ENCODE measurements at regions not wholly inside any gene's neighbourhood (a gene's known extent, or its start where the extent isn't known, plus 50 kb on each side); places are given as distances from the start of the nearest gene placed in this dataset.
A peak's percentile ranks its signal among the peaks of the same experiment; 100 is the strongest.
"Not testable (repeated sequence)": the region's sequence is repeated elsewhere in the genome, so short reads cannot be mapped to it uniquely, and the experiment has no call there.

DNA sequence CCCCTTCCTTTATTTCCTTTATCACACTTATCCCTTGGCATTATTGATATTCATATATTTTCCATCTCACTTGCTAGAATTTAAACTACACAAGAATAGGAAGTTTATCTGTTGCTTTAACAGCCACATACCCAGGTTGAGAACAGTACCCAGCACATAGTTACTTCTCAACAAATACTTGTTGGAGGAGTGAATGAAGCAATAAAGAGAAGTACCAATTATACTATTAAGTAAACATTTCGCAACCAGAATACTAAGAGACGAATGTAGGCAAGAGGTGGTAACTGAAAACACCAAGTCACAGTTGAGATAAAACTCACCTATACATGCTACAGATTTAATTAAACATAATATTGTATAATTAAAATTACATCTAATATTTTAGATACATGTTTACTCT lies 110.9 kb downstream of the FSCB start:
- no peak for DNase-seq
- Histone ChIP-seq H3K4me3 (replicated peaks in 1 of 3) (no peak overlapping the region), H3K36me3 (no peaks in the 10 kb centered on the region), H3K27me3 (no peaks in the 10 kb centered on the region), H3K27ac (no peak overlapping the region), H3K9me3 (no peaks in the 10 kb centered on the region), H3K4me1 (no peaks in the 10 kb centered on the region)
- TF ChIP-seq POLR2A (IDR thresholded peaks at IDR 0.05), result no peak
- TF ChIP-seq, protein P1, sequence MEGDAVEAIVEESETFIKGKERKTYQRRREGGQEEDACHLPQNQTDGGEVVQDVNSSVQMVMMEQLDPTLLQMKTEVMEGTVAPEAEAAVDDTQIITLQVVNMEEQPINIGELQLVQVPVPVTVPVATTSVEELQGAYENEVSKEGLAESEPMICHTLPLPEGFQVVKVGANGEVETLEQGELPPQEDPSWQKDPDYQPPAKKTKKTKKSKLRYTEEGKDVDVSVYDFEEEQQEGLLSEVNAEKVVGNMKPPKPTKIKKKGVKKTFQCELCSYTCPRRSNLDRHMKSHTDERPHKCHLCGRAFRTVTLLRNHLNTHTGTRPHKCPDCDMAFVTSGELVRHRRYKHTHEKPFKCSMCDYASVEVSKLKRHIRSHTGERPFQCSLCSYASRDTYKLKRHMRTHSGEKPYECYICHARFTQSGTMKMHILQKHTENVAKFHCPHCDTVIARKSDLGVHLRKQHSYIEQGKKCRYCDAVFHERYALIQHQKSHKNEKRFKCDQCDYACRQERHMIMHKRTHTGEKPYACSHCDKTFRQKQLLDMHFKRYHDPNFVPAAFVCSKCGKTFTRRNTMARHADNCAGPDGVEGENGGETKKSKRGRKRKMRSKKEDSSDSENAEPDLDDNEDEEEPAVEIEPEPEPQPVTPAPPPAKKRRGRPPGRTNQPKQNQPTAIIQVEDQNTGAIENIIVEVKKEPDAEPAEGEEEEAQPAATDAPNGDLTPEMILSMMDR (IDR thresholded peaks at IDR 0.05), result no peak
- 88 to 89% methylated on average over 2 of the region's 2 CpGs for WGBS, 2 donors
- intact Hi-C loops (cut with DNase I), result no loop called here

DNA sequence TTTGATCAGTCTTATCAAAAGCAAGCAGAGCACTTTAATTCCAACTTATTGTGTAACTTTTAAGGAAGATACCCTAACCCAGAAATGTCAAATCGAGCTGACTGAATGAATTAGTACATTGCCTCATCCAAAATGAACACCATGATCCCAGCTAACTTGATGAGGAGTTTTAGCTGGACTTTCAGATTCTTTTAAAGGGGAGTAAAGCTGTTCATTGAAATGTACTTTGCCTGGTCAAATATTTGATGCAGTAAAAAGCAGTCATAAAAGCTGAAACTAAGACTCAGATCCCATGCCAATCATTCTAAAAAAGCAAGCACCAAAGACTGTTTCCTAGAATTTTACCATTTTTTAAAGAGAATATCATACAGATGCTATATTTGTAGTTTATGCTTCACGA lies 114.1 kb downstream of the FSCB start:
- 74 to 85% methylated on average over 2 of the region's 2 CpGs for WGBS, 2 donors
- no peaks in the 10 kb centered on the region for H3K36me3 ChIP-seq
- intact Hi-C loops (cut with DNase I), result no loop called here
- no peak overlapping the region for H3K27ac ChIP-seq
- H3K4me1 ChIP-seq, result no peaks in the 10 kb centered on the region
- TF ChIP-seq, protein P1 (IDR thresholded peaks at IDR 0.05), result no peak
- no peak for TF ChIP-seq POLR2A (IDR thresholded peaks at IDR 0.05)
- H3K27me3 ChIP-seq, result no peaks in the 10 kb centered on the region
- no peak overlapping the region for H3K4me3 ChIP-seq (replicated peaks in 1 of 3)
- no peak for DNase-seq
- H3K9me3 ChIP-seq, result no peaks in the 10 kb centered on the region

DNA sequence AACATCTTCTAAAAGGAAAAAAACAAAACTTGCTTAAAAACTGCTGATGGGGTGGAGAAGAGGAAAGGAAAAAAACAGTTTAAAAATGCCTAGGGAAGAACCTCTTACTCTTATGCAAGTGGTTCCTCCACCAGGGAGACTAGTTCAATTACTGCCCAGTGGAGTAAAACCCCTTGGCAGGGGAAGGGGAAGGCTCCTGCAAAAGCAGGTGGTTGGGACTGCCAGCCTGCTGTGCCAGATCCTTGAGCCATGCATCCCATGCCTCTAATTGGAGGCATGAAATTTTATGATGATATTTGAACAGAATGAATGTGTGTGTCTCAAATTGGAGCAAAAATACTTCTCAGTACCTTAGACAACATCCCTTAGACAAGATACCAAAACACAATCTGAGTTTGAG lies 118.8 kb downstream of the FSCB start:
- Histone ChIP-seq H3K4me3 (replicated peaks in 1 of 3) (no peak overlapping the region), H3K9me3 (no peaks in the 10 kb centered on the region), H3K4me1 (peaks cover 0 to 3% of the 10 kb centered on the region in 2 donors), H3K27ac (no peak overlapping the region), H3K27me3 (no peaks in the 10 kb centered on the region), H3K36me3 (no peaks in the 10 kb centered on the region)
- DNase-seq, result peak in 1 of 2 donors; percentile 31
- intact Hi-C loops (cut with DNase I), result no loop called here
- no peak for TF ChIP-seq POLR2A (IDR thresholded peaks at IDR 0.05)
- TF ChIP-seq, protein P1 (IDR thresholded peaks at IDR 0.05), result no peak

DNA sequence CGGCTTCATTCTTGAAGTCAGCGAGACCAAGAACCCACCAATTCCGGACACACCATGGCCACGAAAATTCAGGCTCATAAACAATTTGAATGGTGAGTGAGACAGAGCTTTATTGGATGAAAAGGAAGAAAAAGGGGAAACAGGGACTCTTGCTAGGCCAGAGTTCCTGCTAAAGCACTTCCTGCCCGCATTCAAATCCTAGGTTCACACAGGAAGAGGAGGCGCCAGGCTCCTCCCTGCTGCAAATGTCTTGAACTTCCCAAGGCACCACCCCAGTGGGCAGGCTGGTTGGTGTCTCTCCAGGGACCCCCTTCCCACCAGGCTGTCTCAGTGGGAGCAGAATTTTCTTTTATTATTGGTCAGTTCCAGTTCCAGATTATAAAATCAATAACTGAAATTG lies 121.2 kb downstream of the FSCB start:
- Histone ChIP-seq H3K4me1 (peaks cover 0 to 5% of the 10 kb centered on the region in 2 donors), H3K36me3 (no peaks in the 10 kb centered on the region), H3K27ac (no peak overlapping the region), H3K4me3 (replicated peaks in 1 of 3) (no peak overlapping the region), H3K27me3 (no peaks in the 10 kb centered on the region), H3K9me3 (no peaks in the 10 kb centered on the region)
- no peak for DNase-seq
- intact Hi-C loops (cut with DNase I), result no loop called here
- TF ChIP-seq, protein P1 (IDR thresholded peaks at IDR 0.05), result no peak
- TF ChIP-seq POLR2A (IDR thresholded peaks at IDR 0.05), result no peak
- 85 to 92% methylated on average over 6 of the region's 6 CpGs for WGBS, 2 donors

DNA sequence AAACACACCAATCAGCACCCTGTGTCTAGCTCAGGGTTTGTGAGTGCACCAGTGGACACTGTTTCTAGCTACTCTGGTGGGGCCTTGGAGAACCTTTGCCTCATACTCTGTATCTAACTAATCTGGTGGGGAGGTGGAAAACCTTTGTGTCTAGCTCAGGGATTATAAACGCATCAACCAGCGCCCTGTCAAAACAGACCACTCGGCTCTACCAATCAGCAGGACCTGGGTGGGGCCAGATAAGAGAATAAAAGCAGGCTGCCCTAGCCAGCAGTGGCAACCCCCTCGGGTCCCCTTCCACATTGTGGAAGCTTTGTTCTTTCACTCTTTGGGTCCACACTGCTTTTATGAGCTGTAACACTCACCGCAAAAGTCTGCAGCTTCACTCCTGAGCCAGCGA lies 121.8 kb downstream of the FSCB start:
- H3K4me3 ChIP-seq (replicated peaks in 1 of 3); H3K9me3 ChIP-seq; H3K36me3 ChIP-seq; H3K27me3 ChIP-seq; H3K27ac ChIP-seq; DNase-seq; intact Hi-C loops (cut with DNase I); H3K4me1 ChIP-seq: not testable (repeated sequence)
- 93 to 95% methylated on average over 5 to 6 of the region's 6 CpGs for WGBS, 2 donors

DNA sequence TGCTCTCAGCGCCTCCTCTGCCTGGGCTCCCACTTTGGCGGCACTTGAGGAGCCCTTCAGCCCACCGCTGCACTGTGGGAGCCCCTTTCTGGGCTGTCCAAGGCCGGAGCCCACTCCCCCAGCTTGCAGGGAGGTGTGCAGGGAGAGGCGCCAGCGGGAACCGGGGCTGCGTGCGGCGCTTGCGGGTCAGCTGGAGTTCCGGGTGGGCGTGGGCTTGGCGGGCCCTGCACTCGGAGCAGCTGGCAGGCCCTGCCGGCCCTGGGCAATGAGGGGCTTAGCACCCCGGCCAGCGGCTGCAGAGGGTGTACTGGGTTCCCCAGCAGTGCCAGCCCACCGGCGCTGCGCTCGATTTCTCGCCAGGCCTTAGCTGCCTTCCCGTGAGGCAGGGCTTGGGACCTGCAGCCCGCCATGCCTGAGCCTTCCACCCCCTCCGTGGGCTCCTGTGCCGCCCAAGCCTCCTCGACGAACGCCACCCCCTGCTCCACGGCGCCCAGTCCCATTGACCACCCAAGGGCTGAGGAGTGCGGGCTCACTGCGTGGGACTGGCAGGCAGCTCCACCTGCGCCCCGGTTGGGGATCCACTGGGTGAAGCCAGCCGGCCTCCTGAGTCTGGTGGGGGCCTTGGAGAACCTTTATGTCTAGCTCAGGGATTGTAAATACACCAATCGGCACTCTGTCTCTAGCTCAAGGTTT lies 122.3 kb downstream of the FSCB start:
- intact Hi-C loops (cut with DNase I); H3K27ac ChIP-seq; H3K9me3 ChIP-seq; H3K27me3 ChIP-seq; H3K4me1 ChIP-seq; DNase-seq; H3K36me3 ChIP-seq; H3K4me3 ChIP-seq (replicated peaks in 1 of 3): not testable (repeated sequence)
- 96 to 100% methylated on average over 17 to 35 of the region's 38 CpGs for WGBS, 2 donors

All from thyroid gland (tissue), 4 donors.